Ascending aorta (tissue), 2 donors: ENCODE measurements at regions not wholly inside any gene's neighbourhood (a gene's known extent, or its start where the extent isn't known, plus 50 kb on each side); places are given as distances from the start of the nearest gene placed in this dataset.
"Not testable (repeated sequence)": the region's sequence is repeated elsewhere in the genome, so short reads cannot be mapped to it uniquely, and the experiment has no call there.

Source experiments
- DNase-seq, 2 donors: peaks; one replicate each; pipeline ENCODE4 v3.0.0-alpha.2; 2019; ENCODE audit warnings: low spot score in 2 of 2
- H3K27ac ChIP-seq, 2 donors: fragments of 200-600 bp; sonication (generic); one replicate each; pipeline ENCODE4 v1.5.1; 2016 to 2017; ENCODE audit warnings: mild to moderate bottlenecking in 1 of 2
- H3K27me3 ChIP-seq: fragments of 200-600 bp; sonication (generic); one replicate; pipeline ENCODE4 v1.5.1; 2017
- H3K36me3 ChIP-seq, 2 donors: fragments of 200-600 bp; sonication (generic); one replicate each; pipeline ENCODE4 v1.5.1; 2016
- H3K4me1 ChIP-seq, 2 donors: fragments of 200-600 bp; sonication (generic); one replicate each; pipeline ENCODE4 v1.5.1; 2016 to 2017; ENCODE audit warnings: mild to moderate bottlenecking in 1 of 2
- H3K4me3 ChIP-seq, 2 donors: fragments of 200-600 bp; sonication (generic); one replicate each; pipeline ENCODE4 v1.5.1; 2016 to 2017; ENCODE audit warnings: mild to moderate bottlenecking in 1 of 2
- H3K9me3 ChIP-seq, 2 donors: fragments of 200-600 bp; sonication (generic); one replicate each; pipeline ENCODE4 v1.5.1; 2016
- intact Hi-C: fragments of 100-400 bp; cut with DNase I; formaldehyde crosslinking; loops from one replicate; pipeline ENCODE4 v1.15.1; 2023
- TF ChIP-seq, protein P1 (sequence below), 3 experiments: fragments of 200-600 bp in 2 of 3; fragments of 450-650 bp in 1 of 3; sonication (generic) in 2 of 3; IDR thresholded peaks; one replicate each; pipeline ENCODE4 v1.5.1; 2016 to 2019; ENCODE audit warnings: antibody characterized with exemption in 3 of 3, mild to moderate bottlenecking in 1 of 3, moderate library complexity in 1 of 3

DNA sequence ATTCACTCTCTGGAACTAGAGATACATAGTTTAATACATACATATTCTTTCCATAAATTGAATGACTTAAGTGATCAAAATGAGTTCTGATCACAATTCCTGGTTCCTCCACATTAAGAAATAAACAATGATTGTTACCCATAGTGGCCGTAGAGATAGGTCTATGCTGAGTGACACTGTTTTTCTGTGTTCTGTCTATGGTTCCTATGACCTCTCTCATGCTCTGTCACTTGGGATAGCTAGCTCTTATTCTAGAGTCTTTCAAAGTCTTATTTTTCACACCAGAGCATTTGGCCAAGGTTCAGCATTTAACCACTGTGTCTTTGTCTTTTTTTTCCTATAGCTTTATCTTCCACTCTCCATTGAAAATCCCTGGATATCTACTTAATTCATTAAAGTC lies 132.4 kb downstream of the GOLGA6L6 start:
- Histone ChIP-seq H3K36me3 (no peaks in the 10 kb centered on the region), H3K4me3 (no peak overlapping the region), H3K27me3 (no peaks in the 10 kb centered on the region), H3K27ac (no peak overlapping the region), H3K4me1 (no peaks in the 10 kb centered on the region), H3K9me3 (peaks cover 3 to 5% of the 10 kb centered on the region in 2 donors)
- intact Hi-C loops = no loop called here
- DNase-seq = no peak
- TF ChIP-seq, protein P1, sequence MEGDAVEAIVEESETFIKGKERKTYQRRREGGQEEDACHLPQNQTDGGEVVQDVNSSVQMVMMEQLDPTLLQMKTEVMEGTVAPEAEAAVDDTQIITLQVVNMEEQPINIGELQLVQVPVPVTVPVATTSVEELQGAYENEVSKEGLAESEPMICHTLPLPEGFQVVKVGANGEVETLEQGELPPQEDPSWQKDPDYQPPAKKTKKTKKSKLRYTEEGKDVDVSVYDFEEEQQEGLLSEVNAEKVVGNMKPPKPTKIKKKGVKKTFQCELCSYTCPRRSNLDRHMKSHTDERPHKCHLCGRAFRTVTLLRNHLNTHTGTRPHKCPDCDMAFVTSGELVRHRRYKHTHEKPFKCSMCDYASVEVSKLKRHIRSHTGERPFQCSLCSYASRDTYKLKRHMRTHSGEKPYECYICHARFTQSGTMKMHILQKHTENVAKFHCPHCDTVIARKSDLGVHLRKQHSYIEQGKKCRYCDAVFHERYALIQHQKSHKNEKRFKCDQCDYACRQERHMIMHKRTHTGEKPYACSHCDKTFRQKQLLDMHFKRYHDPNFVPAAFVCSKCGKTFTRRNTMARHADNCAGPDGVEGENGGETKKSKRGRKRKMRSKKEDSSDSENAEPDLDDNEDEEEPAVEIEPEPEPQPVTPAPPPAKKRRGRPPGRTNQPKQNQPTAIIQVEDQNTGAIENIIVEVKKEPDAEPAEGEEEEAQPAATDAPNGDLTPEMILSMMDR (IDR thresholded peaks at IDR 0.05) = no peak

DNA sequence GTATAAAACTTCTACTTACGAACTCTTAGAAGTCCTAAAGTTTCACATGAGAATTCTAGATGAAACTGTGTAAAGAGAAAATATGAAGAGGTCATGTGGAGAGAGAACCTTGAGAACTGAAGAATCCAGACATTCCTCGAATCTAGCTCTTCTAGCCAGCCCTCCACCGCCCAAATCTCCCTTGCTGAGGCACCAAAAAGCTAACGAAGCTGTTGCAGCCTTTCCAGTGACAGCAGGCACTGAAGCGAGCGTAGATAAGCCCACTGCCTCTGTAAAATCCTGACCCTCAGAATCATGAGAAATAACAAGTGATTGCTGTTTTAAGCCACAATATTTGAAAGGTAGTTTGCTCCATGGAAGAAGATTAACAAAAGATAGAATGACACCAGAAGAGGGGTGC lies 134.0 kb downstream of the GOLGA6L6 start:
- intact Hi-C loops = no loop called here

DNA sequence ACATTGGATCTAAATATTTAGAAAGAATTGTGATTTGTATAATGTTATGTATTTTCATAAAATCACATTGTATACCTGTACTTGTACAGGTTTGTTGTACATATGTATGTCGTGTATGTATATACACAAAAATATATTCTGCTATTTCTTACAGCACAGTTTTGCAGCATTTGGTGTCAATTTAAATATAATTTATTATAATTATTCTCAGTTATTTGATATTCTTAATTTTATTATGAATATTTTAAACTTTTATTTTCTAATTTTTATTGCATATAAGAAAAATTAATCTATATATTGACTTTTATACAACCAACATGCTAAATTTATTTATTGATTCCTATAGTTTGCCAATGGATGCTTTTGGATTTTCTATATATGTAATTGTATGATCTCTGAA lies 137.0 kb downstream of the GOLGA6L6 start:
- intact Hi-C loops, H3K27ac ChIP-seq, H3K9me3 ChIP-seq, H3K27me3 ChIP-seq, H3K4me3 ChIP-seq, DNase-seq, H3K4me1 ChIP-seq, H3K36me3 ChIP-seq: not testable (repeated sequence)

More for the DNA sequence above, 134.0 kb downstream of the GOLGA6L6 start:
- Histone ChIP-seq H3K4me1 (no peaks in the 10 kb centered on the region), H3K4me3 (no peak overlapping the region), H3K27ac (no peak overlapping the region), H3K9me3 (peaks cover 3 to 5% of the 10 kb centered on the region in 2 donors), H3K36me3 (no peaks in the 10 kb centered on the region), H3K27me3 (no peaks in the 10 kb centered on the region)
- DNase-seq = no peak
- TF ChIP-seq, protein P1 (IDR thresholded peaks at IDR 0.05) = no peak

DNA sequence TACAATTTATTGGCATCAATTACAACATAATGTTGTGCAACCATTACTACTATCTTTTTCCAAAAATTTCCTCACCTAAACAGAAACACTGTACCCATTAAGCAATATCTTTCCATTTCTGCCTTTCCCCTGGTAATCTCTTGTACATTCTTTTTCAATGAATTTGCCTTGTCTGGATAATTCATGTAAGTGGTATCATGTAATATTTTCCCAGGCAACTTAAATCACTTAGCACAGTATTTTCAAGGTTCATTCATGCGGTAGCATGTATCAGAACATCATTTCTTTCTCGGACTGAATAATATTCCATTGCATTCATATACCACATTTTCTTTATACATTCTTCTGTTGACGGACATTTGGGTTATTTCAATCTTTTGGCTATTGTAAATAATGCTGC lies 139.0 kb downstream of the GOLGA6L6 start:
- H3K9me3 ChIP-seq, H3K27ac ChIP-seq, H3K27me3 ChIP-seq, H3K4me1 ChIP-seq, H3K36me3 ChIP-seq, intact Hi-C loops, H3K4me3 ChIP-seq, DNase-seq: not testable (repeated sequence)

DNA sequence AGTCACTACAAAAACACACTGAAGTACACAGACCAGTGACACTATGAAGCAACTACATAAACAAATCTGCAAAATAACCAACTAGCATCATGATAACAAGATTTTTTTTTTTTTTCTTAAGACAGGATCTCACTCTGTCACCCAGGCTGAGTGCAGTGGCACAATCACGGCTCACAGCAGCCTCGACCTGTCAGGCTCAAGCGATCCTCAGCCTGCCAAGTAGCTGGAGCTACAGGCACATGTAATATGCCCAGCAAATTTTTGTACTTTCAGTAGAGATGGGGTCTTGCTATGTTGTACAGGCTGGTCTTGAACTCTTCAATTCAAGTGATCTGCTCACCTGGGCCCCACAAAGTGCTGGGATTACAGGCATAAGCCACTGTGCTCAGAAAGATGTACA lies 140.5 kb downstream of the GOLGA6L6 start:
- DNase-seq, intact Hi-C loops: not testable (repeated sequence)

DNA sequence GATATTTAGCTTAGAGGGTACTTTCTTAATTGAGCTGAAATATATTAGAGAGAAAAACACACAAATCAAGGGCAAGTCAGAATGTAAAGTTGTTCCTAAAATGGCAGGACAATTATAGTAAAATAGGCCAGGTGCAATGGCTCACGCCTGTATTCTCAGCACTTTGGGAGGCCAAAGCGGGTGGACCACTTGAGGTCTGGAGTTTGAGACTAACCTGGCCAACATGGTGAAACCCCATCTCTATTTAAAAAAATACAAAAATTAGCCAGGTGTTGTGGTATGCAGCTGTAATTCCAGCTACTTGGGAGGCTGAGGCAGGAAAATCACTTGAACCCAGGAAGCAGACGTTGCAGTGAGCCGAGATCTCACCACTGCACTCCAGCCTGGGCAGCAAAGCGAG lies 142.9 kb downstream of the GOLGA6L6 start:
- DNase-seq, intact Hi-C loops, H3K36me3 ChIP-seq, H3K9me3 ChIP-seq, H3K27ac ChIP-seq, H3K4me3 ChIP-seq, H3K27me3 ChIP-seq, H3K4me1 ChIP-seq: not testable (repeated sequence)

More for the DNA sequence above, 140.5 kb downstream of the GOLGA6L6 start:
- H3K9me3 ChIP-seq, H3K27ac ChIP-seq, H3K36me3 ChIP-seq, H3K27me3 ChIP-seq, H3K4me3 ChIP-seq, H3K4me1 ChIP-seq: not testable (repeated sequence)

DNA sequence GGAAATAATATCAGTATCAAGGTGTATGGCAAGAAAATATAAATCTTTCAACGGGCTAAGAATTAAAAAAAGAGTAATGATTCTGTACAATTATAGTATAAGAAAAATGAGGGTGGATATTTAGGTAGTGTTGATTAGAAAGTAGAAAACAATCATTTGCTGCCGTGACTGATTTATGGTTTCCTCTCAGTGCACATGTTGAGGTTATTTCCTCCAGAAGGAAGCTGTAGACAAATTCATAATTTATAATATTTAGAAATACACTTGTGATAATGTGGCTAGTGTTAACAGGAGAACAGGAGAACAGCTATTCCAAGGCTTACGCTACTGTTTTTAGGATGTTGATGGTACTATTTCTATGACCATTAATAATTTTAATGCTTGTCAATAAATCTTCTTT lies 153.4 kb downstream of the GOLGA6L6 start:
- H3K9me3 ChIP-seq, H3K4me1 ChIP-seq, H3K4me3 ChIP-seq, H3K36me3 ChIP-seq, intact Hi-C loops, H3K27me3 ChIP-seq, DNase-seq, H3K27ac ChIP-seq: not testable (repeated sequence)

DNA sequence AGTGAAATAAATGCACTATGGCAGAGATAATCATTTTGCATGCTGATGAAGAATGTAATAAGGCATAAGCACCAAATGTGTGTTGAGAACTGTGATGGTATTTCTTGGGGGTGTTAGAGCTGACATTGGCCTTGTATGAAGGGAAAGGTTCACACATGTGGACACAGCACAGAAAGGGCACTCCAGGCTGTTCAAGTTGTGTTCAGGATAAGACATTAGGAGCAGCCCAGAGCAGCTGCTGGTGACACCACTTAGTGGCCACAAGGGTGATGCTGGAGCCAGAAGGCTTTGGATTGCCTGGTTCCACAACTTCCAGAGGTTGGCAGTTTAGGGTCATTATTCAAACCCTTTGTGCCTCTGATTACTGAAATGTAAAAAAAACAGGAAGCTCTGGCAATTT lies 155.4 kb downstream of the GOLGA6L6 start:
- intact Hi-C loops = no loop called here

DNA sequence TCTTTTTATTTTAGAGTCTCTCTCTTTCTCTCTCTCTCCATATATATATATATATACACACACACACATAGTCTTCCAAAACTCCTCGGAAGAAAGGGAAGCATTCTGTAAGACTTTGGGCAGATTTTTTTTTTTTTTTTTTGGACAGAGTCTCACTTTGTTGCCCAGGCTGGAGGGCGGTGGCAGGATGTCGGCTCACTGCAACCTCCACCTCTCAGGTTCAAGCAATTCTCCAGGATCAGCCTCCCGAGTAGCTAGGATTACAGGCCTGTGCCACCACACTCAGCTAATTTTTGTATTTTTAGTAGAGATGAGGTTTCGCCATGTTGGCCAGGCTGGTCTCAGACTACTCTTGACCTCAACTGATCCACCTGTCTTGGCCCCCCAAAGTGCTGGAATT lies 161.4 kb downstream of the GOLGA6L6 start:
- intact Hi-C loops, H3K27ac ChIP-seq, H3K36me3 ChIP-seq, H3K4me3 ChIP-seq, DNase-seq, H3K27me3 ChIP-seq, H3K4me1 ChIP-seq, H3K9me3 ChIP-seq: not testable (repeated sequence)

More for the DNA sequence above, 155.4 kb downstream of the GOLGA6L6 start:
- H3K27ac ChIP-seq = no peak overlapping the region
- no peaks in the 10 kb centered on the region for H3K36me3 ChIP-seq
- H3K9me3 ChIP-seq = no peaks in the 10 kb centered on the region
- no peak overlapping the region for H3K4me3 ChIP-seq
- TF ChIP-seq, protein P1 (IDR thresholded peaks at IDR 0.05) = no peak
- no peaks in the 10 kb centered on the region for H3K4me1 ChIP-seq
- no peaks in the 10 kb centered on the region for H3K27me3 ChIP-seq
- no peak for DNase-seq
